ENCODE measurements at regions not wholly inside any gene's neighbourhood (a gene's known extent, or its start where the extent isn't known, plus 50 kb on each side); places are given as distances from the start of the nearest gene placed in this dataset.
"Not testable (repeated sequence)": the region's sequence is repeated elsewhere in the genome, so short reads cannot be mapped to it uniquely, and the experiment has no call there.

- no peak overlapping the region for H3K4me2 ChIP-seq (ENCODE audit: low read depth, low read length, poor library complexity, severe bottlenecking)
Observed at GRCh38 chr3:20480786-20481365, 294.9 kb upstream of the SGO1 start.

GRCh38 chr3:20478436-20478835 lies 292.4 kb upstream of the SGO1 start:
- Histone ChIP-seq H3K4me1 (ENCODE audit: insufficient read depth, low read length, poor library complexity, severe bottlenecking) (no peaks in the 10 kb centered on the region), H3K79me2 (ENCODE audit: insufficient read depth, low read length) (no peaks in the 10 kb centered on the region), H3K4me2 (ENCODE audit: low read depth, low read length, poor library complexity, severe bottlenecking) (no peak overlapping the region), H3K9me2 (replicated peaks; ENCODE audit: low read depth, low read length) (no peaks in the 10 kb centered on the region), H3K27me3 (ENCODE audit: insufficient read depth, low read length, poor library complexity, severe bottlenecking) (no peaks in the 10 kb centered on the region), H3F3A (ENCODE audit: low read depth) (no peaks in the 10 kb centered on the region), H3K36me3 (ENCODE audit: insufficient read depth, low read length) (no peaks in the 10 kb centered on the region), H2AFZ (ENCODE audit: low read length) (no peak overlapping the region), H3K4me3 (ENCODE audit: low read length, poor library complexity, severe bottlenecking) (no peak overlapping the region), H3K9me3 (ENCODE audit: insufficient read depth, low read depth, low read length) (no peaks in the 10 kb centered on the region), H4K20me1 (ENCODE audit: insufficient read depth, low read length, poor library complexity, severe bottlenecking) (no peaks in the 10 kb centered on the region), H3K9ac (ENCODE audit: low read depth, low read length, poor library complexity, severe bottlenecking) (no peak overlapping the region)
- TF ChIP-seq CTCF (conservative IDR thresholded peaks at IDR 0.05; ENCODE audit: low read length), result no peak
- TF ChIP-seq EZH2phosphoT487 (IDR thresholded peaks at IDR 0.05; ENCODE audit: borderline replicate concordance), result no peak

More at GRCh38 chr3:20480786-20481365, 294.9 kb upstream of the SGO1 start:
- H3K27me3 ChIP-seq (ENCODE audit: insufficient read depth, low read length, poor library complexity, severe bottlenecking), result no peaks in the 10 kb centered on the region
- no peaks in the 10 kb centered on the region for H3K79me2 ChIP-seq (ENCODE audit: insufficient read depth, low read length)
- H4K20me1 ChIP-seq (ENCODE audit: insufficient read depth, low read length, poor library complexity, severe bottlenecking), result no peaks in the 10 kb centered on the region
- H3K4me1 ChIP-seq (ENCODE audit: insufficient read depth, low read length, poor library complexity, severe bottlenecking), result no peaks in the 10 kb centered on the region
- H3F3A ChIP-seq (ENCODE audit: low read depth), result no peaks in the 10 kb centered on the region
- no peaks in the 10 kb centered on the region for H3K9me3 ChIP-seq (ENCODE audit: insufficient read depth, low read depth, low read length)
- no peak overlapping the region for H2AFZ ChIP-seq (ENCODE audit: low read length)
- no peak overlapping the region for H3K9ac ChIP-seq (ENCODE audit: low read depth, low read length, poor library complexity, severe bottlenecking)
- H3K4me3 ChIP-seq (ENCODE audit: low read length, poor library complexity, severe bottlenecking), result no peak overlapping the region
- H3K36me3 ChIP-seq (ENCODE audit: insufficient read depth, low read length), result no peaks in the 10 kb centered on the region
- no peaks in the 10 kb centered on the region for H3K9me2 ChIP-seq (replicated peaks; ENCODE audit: low read depth, low read length)
- TF ChIP-seq EZH2phosphoT487 (IDR thresholded peaks at IDR 0.05; ENCODE audit: borderline replicate concordance) (no peak), CTCF (conservative IDR thresholded peaks at IDR 0.05; ENCODE audit: low read length) (no peak)

- H3K4me1 ChIP-seq (ENCODE audit: insufficient read depth, low read length, poor library complexity, severe bottlenecking); H3K9ac ChIP-seq (ENCODE audit: low read depth, low read length, poor library complexity, severe bottlenecking); H3K79me2 ChIP-seq (ENCODE audit: insufficient read depth, low read length); H3F3A ChIP-seq (ENCODE audit: low read depth); H3K36me3 ChIP-seq (ENCODE audit: insufficient read depth, low read length); H3K9me3 ChIP-seq (ENCODE audit: insufficient read depth, low read depth, low read length); H3K9me2 ChIP-seq (replicated peaks; ENCODE audit: low read depth, low read length); H3K27me3 ChIP-seq (ENCODE audit: insufficient read depth, low read length, poor library complexity, severe bottlenecking); H2AFZ ChIP-seq (ENCODE audit: low read length); H3K4me3 ChIP-seq (ENCODE audit: low read length, poor library complexity, severe bottlenecking); H4K20me1 ChIP-seq (ENCODE audit: insufficient read depth, low read length, poor library complexity, severe bottlenecking); H3K4me2 ChIP-seq (ENCODE audit: low read depth, low read length, poor library complexity, severe bottlenecking): not testable (repeated sequence)
Observed at GRCh38 chr3:20464237-20464636, 278.2 kb upstream of the SGO1 start.

- no peaks in the 10 kb centered on the region for H4K20me1 ChIP-seq (ENCODE audit: insufficient read depth, low read length, poor library complexity, severe bottlenecking)
- H3K27me3 ChIP-seq (ENCODE audit: insufficient read depth, low read length, poor library complexity, severe bottlenecking), result no peaks in the 10 kb centered on the region
- no peaks in the 10 kb centered on the region for H3K79me2 ChIP-seq (ENCODE audit: insufficient read depth, low read length)
- no peaks in the 10 kb centered on the region for H3K9me2 ChIP-seq (replicated peaks; ENCODE audit: low read depth, low read length)
- TF ChIP-seq EZH2phosphoT487 (IDR thresholded peaks at IDR 0.05; ENCODE audit: borderline replicate concordance) (no peak), CTCF (conservative IDR thresholded peaks at IDR 0.05; ENCODE audit: low read length) (no peak)
- no peak overlapping the region for H3K4me3 ChIP-seq (ENCODE audit: low read length, poor library complexity, severe bottlenecking)
- H2AFZ ChIP-seq (ENCODE audit: low read length), result no peak overlapping the region
- H3K9me3 ChIP-seq (ENCODE audit: insufficient read depth, low read depth, low read length), result no peaks in the 10 kb centered on the region
- no peak overlapping the region for H3K4me2 ChIP-seq (ENCODE audit: low read depth, low read length, poor library complexity, severe bottlenecking)
- no peaks in the 10 kb centered on the region for H3K36me3 ChIP-seq (ENCODE audit: insufficient read depth, low read length)
- H3F3A ChIP-seq (ENCODE audit: low read depth), result no peaks in the 10 kb centered on the region
- H3K9ac ChIP-seq (ENCODE audit: low read depth, low read length, poor library complexity, severe bottlenecking), result no peak overlapping the region
- no peaks in the 10 kb centered on the region for H3K4me1 ChIP-seq (ENCODE audit: insufficient read depth, low read length, poor library complexity, severe bottlenecking)
Observed at GRCh38 chr3:20462723-20463122, 276.7 kb upstream of the SGO1 start.

Data from Loucy (cell line).